GM21390 (cell line): ENCODE measurements at regions not wholly inside any gene's neighbourhood (a gene's known extent, or its start where the extent isn't known, plus 50 kb on each side); places are given as distances from the start of the nearest gene placed in this dataset.

Experiments
- ATAC-seq: cut with Tn5 transposase; IDR thresholded peaks from one replicate; pipeline ENCODE4 v1.9.1; 2021; ENCODE audit not compliant: unreplicated experiment

DNA sequence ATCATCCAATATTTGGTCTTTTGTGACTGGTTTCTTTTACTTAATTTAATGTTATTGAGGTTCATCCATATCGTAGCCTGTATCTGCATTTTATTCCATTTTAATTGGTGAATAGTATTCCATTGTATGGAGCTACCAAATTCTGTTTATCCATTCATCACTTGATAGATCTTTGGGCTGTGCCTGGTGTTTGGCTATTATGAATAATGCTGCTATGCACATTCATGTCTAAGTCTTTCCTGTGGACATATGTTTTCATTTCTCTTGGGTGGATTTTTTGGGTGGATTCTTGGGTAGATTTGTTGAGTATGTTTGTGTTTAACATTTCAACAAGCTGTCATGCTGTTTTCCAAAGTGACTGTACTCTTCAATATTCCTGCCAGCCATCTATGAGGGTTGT is 52.5 kb upstream of the NEDD4L start:
- ATAC-seq, result no peak

DNA sequence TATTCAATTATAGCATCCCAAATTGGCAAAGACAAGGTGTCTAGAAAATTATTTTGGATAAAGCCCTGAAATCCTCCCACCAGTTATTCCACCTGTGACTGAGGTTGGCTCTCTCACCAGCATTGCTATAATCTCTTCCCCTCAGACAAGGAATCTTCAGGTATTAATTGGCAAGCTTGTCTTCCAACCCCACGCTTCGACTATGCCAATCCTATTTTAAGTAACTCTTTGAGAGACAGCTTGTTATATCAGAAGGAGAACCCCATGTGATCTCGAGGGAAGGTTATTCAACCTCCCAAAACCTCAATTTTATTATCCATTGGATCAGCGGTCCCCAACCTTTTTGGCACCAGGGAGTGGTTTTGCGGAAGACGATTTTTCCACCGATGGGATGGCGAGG is 54.5 kb upstream of the NEDD4L start:
- no peak for ATAC-seq

DNA sequence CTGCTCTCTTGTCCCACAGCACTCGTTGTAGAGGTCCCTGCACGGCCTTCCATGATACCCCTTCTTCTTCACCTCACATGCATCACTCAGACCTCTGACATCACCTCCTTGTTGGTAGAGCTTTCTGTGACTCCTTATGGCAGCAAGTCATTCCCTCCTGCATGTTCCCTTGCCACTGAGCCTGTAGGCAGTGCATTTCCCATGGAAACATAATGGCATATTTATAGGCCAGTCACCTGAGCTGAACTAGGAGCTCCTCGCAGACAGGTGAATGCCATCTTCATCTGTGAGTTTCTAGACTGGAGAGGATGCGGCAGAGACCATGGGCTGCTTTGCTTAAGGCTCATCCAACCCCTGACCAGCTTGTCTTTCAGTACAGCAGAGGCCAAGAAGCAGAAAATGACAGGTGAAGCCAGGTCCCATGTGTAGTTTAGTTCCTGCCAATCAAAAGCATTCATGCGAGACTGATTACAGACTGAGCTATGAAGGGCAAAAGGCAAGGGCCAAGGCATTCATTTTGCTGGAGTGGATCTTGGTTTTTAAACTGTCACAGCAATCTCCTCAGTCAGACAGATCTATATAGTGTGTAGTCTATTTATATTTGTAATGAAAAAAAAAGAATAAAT is 59.4 kb upstream of the NEDD4L start:
- no peak for ATAC-seq

DNA sequence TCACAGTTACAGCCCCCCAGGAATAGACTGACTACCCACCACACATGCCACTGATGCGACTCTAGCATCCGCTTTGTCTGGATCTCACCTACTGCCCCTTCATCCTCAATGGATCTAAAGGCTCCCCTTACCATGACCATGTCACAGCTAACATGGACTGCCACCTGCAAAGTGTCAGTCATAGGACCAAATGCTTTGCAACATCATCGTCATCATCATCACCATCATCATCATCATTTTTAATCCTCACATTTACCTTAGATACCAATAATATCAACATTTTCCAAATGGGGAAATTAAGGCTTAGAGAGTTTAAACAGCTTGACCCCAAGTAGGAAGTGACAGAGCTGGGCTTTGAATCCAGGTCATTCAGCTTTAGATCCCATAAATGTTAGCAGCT is 60.1 kb upstream of the NEDD4L start:
- no peak for ATAC-seq

DNA sequence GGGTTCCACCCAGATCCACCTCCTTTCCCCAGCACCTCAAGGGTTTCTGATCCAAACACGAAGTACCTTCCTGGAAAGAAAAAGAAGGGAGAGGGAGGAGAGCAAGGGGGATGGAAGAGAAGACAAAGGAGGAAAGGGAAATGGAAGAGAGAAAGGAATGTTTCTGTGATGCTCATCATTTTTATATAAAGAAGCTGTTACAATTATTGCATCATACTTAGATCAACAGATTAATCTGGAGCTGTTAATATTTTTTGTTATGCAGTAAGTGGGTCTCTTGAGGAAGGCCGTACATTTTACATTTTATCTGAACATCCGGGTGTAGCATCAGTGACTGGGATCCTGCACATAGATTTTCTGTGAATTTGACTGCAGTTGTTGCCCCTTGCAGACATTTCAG is 60.6 kb upstream of the NEDD4L start:
- no peak for ATAC-seq

DNA sequence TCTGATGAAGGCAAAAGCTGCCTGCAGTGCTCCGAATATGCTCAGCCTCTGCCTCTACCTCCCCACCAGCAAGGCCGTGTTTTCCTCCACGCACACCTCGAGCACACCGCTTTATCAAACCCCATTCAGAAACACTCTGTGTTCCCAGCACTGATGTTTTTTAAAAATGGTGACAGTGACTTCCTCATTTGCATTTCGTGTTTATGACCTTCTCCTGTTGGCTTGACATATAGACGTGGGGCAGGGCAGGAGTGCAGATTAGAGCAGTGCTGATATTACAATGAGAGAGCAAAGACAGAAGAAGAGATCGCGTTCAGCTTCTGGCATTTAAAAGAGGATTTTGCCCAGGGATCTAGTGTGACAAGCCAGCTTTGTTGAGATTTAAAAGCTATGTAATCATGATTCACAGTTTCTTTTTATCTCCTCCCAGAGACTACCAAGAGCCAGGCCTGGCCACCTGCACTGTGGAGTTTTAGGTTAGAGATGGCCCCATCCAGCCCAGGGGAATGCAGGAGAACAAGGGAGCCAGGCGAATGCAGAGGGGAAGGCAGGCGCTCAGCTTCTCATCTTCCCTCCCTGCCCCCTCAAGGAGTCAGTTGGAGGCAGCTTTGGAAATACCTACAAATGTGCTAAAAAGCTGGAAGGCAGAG is 61.5 kb upstream of the NEDD4L start:
- ATAC-seq, result no peak

DNA sequence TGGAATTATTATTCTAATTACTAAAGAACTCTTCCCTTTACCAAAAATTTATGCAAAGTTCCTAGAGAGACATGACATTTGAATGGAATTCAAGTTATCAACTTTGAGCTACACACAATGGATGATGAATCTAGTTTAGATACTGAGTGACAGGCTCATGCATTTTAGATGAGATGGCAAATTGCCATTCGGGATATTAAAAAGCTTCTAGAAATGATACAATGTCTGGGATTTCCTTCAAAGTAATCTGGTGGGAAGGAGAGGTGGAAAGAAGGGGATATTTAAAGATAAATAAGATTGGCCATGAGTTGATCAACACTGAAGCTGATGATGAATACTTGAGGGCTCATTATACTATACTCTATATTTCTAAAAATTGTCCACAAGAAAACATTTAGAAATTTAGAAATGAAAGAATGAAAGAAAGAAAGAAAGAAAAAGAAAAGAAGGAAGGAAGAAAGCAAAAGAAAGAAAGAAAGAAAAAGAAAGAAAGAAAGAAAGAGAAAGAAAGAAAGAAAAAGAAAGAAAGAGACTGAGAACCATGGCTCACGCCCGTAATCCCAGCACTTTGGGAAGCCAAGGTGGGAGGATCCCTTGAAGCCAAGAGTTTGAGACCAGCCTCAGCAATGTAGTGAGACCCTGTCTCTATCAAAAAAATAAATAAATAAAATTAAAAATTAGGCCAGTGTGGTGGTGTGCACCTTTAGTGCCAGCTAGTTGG is 62.6 kb upstream of the NEDD4L start:
- ATAC-seq, result no peak

DNA sequence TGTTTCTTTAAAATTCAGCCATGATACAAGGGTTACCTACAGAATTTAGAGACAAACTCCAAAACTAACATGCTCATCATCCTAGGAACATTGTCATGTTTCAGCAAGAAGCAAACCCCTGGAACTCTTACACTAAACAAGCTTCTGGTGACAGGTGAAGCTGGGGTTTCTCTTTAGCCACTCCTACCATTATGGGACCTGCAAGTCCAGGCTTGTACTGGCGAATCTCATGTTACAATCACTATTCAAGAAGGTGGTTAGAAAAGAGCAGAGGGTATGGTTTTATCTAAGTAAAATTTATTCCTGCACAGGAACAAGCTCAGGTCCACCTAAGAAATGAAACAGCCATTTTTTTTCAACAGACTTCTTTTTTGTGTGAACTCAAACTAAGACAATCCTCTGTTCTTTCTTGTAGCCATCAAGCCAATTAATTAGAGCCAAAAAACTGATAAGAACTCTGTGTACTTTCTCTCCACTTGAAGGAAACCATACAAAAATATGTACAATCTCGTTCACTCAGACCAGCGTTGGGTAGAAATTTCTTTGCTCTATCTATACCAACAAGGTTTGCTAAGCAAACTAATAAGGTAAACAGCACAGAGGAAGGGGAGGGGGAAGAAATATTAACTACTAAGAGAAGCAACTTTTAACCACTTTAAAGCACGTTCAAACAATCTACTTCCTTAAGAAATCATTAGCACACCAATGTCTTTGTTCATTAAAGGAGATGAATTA is 63.3 kb upstream of the NEDD4L start:
- no peak for ATAC-seq

DNA sequence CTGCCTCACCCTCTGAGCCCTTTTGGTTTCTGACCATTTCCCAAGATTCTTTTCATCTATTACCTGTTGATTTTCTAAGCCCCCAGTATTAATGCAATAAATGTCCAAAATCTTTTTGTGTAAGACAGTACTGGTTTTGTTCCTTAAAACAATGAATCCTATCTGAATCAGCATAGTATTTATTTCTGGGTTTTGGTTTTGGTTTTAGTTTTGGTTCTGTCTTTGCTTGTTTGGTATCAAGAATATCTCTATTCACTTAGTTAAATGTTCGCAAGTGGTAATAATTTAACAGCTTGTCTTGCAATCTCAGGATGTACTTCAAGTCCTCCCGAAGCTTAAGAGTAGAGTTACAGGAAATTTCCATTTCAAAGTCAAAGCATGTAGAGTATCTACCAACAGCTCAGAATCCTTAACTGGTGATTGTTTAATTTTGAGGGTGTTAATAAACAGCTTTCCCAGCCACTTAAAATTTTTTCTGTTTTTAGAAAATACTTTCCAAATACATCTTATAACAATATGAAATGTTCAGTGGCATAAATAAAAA is 67.7 kb upstream of the NEDD4L start:
- ATAC-seq, result no peak

DNA sequence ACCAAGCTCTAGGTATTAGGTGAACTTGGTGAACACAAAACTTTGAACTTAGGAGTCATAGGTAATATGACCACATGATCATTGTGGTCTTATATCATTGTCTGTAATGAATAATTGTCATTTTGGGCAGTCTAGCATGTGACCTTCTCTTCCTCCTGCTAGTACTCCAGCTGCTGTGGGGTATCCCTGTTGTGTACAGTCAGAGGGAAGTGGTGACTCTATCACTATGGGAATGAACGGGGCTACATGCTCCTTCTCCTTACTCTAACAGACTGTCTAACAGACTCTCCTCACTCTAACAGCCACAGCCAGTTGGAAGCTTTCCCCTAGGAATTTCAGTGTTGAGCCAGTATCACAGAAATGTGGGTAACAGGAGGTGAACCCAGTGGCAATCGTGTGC is 68.2 kb upstream of the NEDD4L start:
- ATAC-seq, result no peak

DNA sequence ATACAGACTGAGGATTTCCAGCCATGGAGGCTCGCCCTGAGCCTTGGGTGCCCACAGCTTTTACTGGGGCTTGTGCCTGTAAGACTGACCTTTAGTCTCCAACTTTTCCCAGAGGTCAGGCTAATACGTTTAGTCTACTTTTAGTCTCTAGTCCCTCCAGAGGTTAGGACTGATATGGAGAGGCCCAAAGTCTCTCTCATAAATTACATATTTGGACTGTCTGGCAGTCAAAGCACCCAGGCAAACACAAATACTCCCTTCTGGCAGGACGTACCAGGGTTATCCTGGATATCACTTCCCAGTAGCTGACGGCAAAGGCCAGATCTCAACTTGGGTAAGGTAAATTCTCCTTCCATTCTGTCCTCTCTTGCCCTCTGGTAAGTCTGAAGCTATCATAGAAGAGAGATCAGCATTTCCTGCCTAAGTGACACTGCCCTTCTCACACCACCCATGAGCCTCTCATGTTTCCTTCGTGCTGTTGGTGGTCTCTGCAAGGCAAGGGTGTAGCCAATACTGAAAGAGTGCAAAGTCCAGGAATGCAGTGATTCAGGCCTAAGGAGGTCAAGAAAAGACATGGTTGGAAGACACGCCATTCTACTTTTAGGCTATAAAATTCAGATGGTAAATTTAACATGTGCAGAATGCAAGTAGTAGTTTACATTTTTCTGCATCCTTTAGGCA is 69.3 kb upstream of the NEDD4L start:
- no peak for ATAC-seq

DNA sequence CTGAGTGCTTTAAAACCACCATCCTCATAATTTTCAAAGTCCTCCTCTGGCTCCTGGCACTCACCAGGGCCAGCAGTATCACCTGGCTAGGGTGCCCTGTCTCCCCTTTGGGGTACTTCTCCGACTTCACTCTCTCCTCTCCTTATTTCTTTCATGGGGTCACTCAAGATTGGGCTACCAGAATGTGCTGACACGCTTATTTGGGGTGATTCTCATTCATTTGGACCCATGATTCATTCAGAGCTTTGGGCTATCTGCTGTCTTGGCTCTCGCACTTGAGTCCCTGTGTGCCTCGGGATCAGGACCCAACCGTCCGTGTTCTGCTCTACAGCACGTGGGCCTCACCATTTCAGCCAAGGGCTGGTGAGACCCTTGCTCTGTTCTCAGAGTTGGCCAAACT is 70.1 kb upstream of the NEDD4L start:
- no peak for ATAC-seq

DNA sequence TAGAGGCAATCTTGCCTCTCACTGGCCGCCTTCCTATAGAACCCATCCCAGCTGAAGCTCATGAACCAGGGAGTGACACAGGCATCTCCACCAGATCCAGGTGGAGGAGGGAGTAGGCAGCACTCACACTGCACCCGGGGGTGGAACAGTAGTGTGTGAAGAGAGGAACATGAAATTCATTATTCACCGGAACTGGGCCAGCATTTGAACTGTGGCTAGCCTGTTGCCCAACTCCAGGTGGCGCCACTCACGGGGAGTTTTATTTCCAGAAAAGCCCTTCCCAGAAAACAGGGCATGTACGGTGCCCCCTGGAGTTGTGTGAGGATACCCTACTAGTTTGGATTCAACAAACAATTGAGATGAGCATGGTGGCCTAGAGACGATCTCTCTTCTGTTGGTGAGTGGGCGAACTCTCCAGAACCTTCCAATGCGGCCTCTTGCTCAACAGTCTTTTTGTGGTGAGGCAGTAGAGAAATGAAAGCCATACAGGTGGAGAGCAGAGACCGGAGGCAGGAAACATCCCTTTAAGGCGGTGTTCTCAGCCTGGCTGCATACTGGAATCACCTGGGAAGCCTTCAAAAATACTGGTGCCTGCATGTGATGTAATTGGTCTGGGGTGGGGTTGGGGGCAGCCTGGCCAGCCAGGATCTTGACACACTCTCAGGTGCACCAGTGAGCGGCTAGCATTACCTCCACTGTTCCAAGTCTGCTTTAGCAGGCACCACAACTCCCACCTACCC is 73.5 kb upstream of the NEDD4L start:
- no peak for ATAC-seq

DNA sequence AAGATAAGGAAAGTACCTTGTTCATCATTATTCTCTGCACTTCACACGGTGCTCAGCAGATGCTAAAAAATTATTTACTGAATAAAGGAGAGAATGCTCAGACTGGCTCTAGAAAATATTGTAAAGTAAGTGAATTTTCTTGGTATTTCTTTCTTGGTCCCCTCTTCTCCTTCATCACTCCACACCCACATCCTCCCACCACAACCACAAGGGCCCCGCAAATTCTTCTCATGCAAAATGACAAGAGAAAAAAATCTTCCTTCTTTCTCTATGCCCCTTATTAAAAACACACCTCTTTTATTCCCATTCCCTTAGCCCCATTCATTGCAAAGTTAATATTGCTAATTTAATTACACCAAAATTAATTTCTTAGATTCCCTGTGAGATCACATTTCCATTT is 74.2 kb upstream of the NEDD4L start:
- ATAC-seq, result no peak

DNA sequence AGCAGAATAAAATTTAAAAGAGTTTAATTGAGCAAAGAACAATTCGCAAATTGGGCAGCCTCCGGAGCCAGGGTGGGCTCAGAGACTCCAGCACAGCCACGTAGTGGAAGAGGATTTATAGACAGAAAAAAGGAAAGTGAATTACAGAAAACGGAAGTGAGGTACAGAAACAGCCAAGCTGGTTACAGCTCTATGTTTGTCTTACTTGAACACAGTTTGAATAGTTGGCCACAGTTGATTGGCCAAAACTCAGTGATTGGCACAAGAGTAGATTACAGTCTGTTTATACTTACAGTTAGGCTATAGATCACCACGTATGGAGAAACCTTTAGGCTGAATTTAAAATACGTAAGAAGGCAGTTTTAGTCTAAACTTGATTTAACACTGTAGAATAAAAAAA is 78.8 kb upstream of the NEDD4L start:
- no peak for ATAC-seq

DNA sequence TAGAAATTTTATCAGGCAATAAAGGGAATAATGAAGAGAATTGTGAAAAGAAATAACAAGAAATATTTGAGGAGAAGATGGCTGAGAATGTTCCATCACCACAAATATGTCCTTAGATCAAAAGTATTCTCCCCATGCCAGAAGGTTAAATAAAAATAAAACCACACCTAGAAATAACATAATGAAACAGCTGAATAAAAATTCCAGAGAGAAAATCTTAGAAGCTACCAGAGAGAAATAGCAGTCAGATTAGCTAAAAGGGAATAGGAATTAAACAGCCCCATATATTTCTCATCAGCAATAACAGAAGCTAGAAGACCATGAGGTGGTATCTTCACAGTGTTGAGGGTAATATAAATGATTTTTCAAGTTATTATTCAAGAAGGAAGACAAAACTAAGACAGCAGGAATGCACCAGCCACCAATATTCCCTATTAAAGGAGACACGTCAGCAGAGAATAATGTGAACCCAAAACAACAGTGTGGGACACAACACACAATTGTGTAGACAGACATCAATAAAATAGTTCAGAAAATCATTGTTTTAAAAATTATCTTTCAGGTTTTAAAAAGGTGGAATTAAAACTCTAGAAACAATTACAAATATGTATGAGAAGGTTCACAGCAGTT is 82.0 kb upstream of the NEDD4L start:
- ATAC-seq, result no peak

DNA sequence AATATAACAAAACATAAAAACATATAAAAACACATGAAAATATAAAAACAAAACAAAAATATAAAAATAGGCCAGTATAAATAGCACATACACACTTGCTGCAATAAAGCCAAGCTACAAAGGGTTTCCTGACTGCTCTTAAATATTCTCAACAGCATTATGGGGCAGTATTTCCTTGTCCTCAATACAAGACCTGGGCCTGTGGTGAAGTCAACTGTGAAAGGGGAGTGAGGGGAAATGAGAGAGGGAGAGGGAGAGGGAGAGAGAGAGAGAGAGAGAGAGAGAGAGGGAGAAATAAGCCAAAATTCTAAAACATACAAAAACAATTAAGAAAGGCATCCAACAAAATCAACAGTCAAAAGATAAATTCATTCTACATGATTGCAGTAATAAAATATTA is 82.6 kb upstream of the NEDD4L start:
- ATAC-seq, result no peak

DNA sequence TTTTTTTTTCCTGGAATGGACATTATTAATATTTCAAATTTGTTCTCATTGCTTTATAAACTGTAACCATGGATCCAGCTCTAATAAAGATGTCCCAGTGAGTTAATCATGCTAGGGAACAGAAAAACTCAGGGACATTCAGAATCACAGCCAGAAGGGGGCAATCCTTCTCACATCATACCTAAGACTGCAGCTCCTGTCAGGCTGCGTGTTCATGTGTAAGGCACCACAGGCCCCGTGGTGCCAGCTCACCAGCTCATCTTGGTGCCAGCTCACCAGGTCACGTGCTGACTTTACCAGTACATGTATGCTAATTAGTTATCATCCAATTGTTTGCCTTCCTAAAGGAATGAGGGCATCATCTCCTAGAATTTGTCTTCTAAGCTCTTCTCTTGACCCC is 84.7 kb upstream of the NEDD4L start:
- ATAC-seq, result peak; percentile 61

DNA sequence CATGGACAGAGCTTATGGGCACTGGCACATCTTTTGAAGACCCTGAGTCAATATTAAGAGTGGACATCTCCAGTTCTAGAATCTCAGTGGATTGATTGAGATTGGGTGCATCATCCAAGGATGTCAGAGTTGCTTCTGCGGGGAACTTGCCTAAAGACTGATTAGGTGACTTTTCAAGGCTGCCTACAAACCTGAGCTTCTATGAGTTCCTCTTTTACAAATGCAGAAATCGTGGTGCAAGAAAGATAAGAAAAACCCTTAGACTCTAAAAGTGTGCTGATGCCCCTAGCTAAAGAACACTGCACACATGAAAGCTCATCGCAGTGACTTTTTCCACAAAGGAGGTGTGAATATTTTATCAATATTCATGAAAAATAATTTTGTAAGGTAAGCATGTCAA is 86.8 kb upstream of the NEDD4L start:
- no peak for ATAC-seq

DNA sequence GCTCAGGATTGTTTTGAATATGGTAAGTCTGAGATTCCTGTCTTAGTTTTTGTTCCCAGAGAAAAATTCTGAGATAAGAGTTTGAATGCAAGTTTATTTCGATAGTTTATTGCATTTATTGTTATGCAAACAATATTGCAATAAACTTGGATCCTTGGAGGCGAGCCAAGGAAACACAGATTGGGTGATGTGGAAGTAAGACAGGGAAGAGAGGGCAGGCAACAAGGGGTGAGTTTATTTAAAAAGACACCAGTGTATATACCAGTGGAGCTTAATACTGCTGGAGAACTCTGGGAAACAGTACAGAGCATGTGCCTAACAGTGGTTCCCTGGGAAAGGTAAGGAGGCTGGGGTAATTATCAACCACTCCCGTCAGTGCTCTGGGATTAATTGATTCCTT is 87.5 kb upstream of the NEDD4L start:
- no peak for ATAC-seq
